ENCODE measurements at regions not wholly inside any gene's neighbourhood (a gene's known extent, or its start where the extent isn't known, plus 50 kb on each side); places are given as distances from the start of the nearest gene placed in this dataset.
A peak's percentile ranks its signal among the peaks of the same experiment; 100 is the strongest.
"Not testable (repeated sequence)": the region's sequence is repeated elsewhere in the genome, so short reads cannot be mapped to it uniquely, and the experiment has no call there.

- no peak for DNase-seq (ENCODE audit: low read depth in 1 of 2, low spot score in 1 of 2)
Observed at GRCh38 chr4:1589098-1589497, 95.0 kb downstream of the FAM53A start.

GRCh38 chr4:1588306-1588705 lies 95.8 kb downstream of the FAM53A start:
- DNase-seq (ENCODE audit: low read depth in 1 of 2, low spot score in 1 of 2) = no peak

GRCh38 chr4:1584498-1584897 lies 99.6 kb downstream of the FAM53A start:
- no peak for DNase-seq (ENCODE audit: low read depth in 1 of 2, low spot score in 1 of 2)

- no peak for DNase-seq (ENCODE audit: low read depth in 1 of 2, low spot score in 1 of 2)
Observed at GRCh38 chr4:1583859-1584258, 100.3 kb downstream of the FAM53A start.

GRCh38 chr4:1583051-1583785 lies 100.9 kb downstream of the FAM53A start:
- no peak for DNase-seq (ENCODE audit: low read depth in 1 of 2, low spot score in 1 of 2)

- DNase-seq (ENCODE audit: low read depth in 1 of 2, low spot score in 1 of 2) = no peak
Observed at GRCh38 chr4:1582227-1582626, 101.9 kb downstream of the FAM53A start.

GRCh38 chr4:1581164-1581894 lies 102.8 kb downstream of the FAM53A start:
- peak; percentile 61 to 73 for DNase-seq (ENCODE audit: low read depth in 1 of 2, low spot score in 1 of 2)

GRCh38 chr4:1580692-1581012 lies 103.5 kb downstream of the FAM53A start:
- DNase-seq (ENCODE audit: low read depth in 1 of 2, low spot score in 1 of 2) = not testable (repeated sequence)

- peak; percentile 78 to 83 for DNase-seq (ENCODE audit: low read depth in 1 of 2, low spot score in 1 of 2)
Observed at GRCh38 chr4:1579901-1580691, 104.0 kb downstream of the FAM53A start.

- DNase-seq (ENCODE audit: low read depth in 1 of 2, low spot score in 1 of 2) = peak; percentile 33 to 57
Observed at GRCh38 chr4:1579001-1579900, 104.9 kb downstream of the FAM53A start.

GRCh38 chr4:1578251-1578773 lies 105.8 kb downstream of the FAM53A start:
- no peak for DNase-seq (ENCODE audit: low read depth in 1 of 2, low spot score in 1 of 2)

GRCh38 chr4:1577822-1578217 lies 106.3 kb downstream of the FAM53A start:
- DNase-seq (ENCODE audit: low read depth in 1 of 2, low spot score in 1 of 2) = no peak

GRCh38 chr4:1576961-1577821 lies 106.9 kb downstream of the FAM53A start:
- no peak for DNase-seq (ENCODE audit: low read depth in 1 of 2, low spot score in 1 of 2)

GRCh38 chr4:1576304-1576960 lies 107.7 kb downstream of the FAM53A start:
- no peak for DNase-seq (ENCODE audit: low read depth in 1 of 2, low spot score in 1 of 2)

- DNase-seq (ENCODE audit: low read depth in 1 of 2, low spot score in 1 of 2) = no peak
Observed at GRCh38 chr4:1575418-1576303, 108.5 kb downstream of the FAM53A start.

GRCh38 chr4:1574601-1575417 lies 109.3 kb downstream of the FAM53A start:
- DNase-seq (ENCODE audit: low read depth in 1 of 2, low spot score in 1 of 2) = no peak

- no peak for DNase-seq (ENCODE audit: low read depth in 1 of 2, low spot score in 1 of 2)
Observed at GRCh38 chr4:1573830-1574459, 110.2 kb downstream of the FAM53A start.
